Astrocyte of the hippocampus (primary cell): ENCODE measurements at regions not wholly inside any gene's neighbourhood (a gene's known extent, or its start where the extent isn't known, plus 50 kb on each side); places are given as distances from the start of the nearest gene placed in this dataset.

ENCODE experiments used
- DNase-seq: peaks from one replicate; pipeline ENCODE4 v3.0.0; 2011; ENCODE audit warnings: low read depth, low spot score

- DNase-seq, result peak; percentile 24
Measured at GRCh38 chr6:21808551-21809242, 215.1 kb downstream of the SOX4 start.

- no peak for DNase-seq
Measured at GRCh38 chr6:21811484-21811883, 217.9 kb downstream of the SOX4 start.

- no peak for DNase-seq
Measured at GRCh38 chr6:21816231-21816630, 222.7 kb downstream of the SOX4 start.

- no peak for DNase-seq
Measured at GRCh38 chr6:21820442-21820841, 226.9 kb downstream of the SOX4 start.

- no peak for DNase-seq
Measured at GRCh38 chr6:21823371-21823770, 229.8 kb downstream of the SOX4 start.

GRCh38 chr6:21824431-21825177, 231.1 kb downstream of the SOX4 start:
- no peak for DNase-seq

GRCh38 chr6:21826023-21826422, 232.5 kb downstream of the SOX4 start:
- peak; percentile 88 for DNase-seq

- DNase-seq, result no peak
Measured at GRCh38 chr6:21826904-21827303, 233.4 kb downstream of the SOX4 start.

- no peak for DNase-seq
Measured at GRCh38 chr6:21827425-21828202, 234.1 kb downstream of the SOX4 start.

GRCh38 chr6:21828704-21829103, 235.2 kb downstream of the SOX4 start:
- DNase-seq, result no peak

GRCh38 chr6:21829126-21829525, 235.6 kb downstream of the SOX4 start:
- no peak for DNase-seq

- peak; percentile 93 for DNase-seq
Measured at GRCh38 chr6:21831521-21832291, 238.2 kb downstream of the SOX4 start.

GRCh38 chr6:21836277-21836676, 242.7 kb downstream of the SOX4 start:
- DNase-seq, result peak; percentile 46

GRCh38 chr6:21836772-21837425, 243.3 kb downstream of the SOX4 start:
- peak; percentile 55 for DNase-seq

GRCh38 chr6:21840428-21840827, 246.9 kb downstream of the SOX4 start:
- no peak for DNase-seq

GRCh38 chr6:21842875-21843645, 249.5 kb downstream of the SOX4 start:
- no peak for DNase-seq

GRCh38 chr6:21844120-21844917, 250.8 kb downstream of the SOX4 start:
- DNase-seq, result no peak

GRCh38 chr6:21845018-21845417, 251.5 kb downstream of the SOX4 start:
- DNase-seq, result no peak

- no peak for DNase-seq
Measured at GRCh38 chr6:21845439-21846140, 252.0 kb downstream of the SOX4 start.
